CD4-positive, alpha-beta T cell treated with Interleukin-4 for 4 hours (primary cell): ENCODE measurements at regions not wholly inside any gene's neighbourhood (a gene's known extent, or its start where the extent isn't known, plus 50 kb on each side); places are given as distances from the start of the nearest gene placed in this dataset.
"Not testable (repeated sequence)": the region's sequence is repeated elsewhere in the genome, so short reads cannot be mapped to it uniquely, and the experiment has no call there.

Experiments
- DNase-seq: peaks from one replicate; pipeline ENCODE4 v3.0.0-alpha.2; 2020

DNA sequence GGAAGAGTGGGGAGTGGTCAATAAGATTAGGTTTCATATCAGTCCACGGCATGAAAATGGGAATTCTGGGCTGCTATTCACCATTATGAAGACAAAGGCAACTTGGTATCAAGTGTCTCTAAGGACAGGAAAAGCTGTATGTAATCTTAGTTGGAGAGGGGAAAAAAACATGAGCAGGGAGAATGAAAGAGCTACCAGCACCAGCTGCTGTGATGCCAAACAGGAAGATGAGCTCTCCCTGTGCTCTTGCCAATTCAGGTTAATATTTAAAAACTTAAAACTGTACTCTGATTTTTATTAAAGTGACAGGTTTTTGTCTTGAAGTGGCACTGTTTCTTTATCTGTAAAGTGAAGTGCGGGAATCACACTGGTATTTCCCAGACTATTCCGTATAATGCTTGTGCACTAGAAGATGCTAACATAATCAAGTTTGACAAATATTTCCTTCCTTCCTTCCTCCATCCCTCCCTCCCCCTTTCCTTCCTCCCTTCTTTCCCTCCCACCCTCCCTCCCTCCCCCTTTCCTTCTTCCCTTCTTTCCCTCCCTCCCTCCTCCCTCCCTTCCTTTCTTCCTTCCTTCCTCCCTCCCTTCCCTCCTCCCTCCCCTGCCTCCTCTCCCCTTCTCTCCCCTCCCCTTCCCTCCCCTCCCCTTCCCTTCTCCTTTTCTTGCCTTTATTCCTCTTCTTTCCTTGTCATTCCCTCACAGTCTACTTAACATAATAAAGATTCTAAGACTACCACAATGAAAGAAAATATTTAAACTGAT, 1383.0 kb upstream of the C9orf72 start:
- DNase-seq, result no peak

DNA sequence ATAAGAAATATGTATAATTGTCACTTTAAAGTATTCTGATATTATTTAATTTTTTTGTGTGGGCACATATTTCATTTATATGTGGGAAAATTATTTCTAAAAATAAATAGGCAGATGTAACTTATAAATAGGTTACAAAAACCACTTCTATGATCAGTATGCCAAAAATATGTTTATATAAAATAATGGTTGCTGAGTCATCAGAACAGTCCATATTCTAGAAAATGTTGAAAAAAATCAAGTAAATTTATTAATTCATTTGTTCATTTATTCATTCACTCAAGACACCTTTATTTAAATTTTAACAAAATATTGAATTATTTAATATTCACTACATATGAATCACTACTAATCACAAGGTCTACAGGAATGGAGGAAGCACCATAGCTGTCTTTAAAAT, 1387.3 kb upstream of the C9orf72 start:
- no peak for DNase-seq

DNA sequence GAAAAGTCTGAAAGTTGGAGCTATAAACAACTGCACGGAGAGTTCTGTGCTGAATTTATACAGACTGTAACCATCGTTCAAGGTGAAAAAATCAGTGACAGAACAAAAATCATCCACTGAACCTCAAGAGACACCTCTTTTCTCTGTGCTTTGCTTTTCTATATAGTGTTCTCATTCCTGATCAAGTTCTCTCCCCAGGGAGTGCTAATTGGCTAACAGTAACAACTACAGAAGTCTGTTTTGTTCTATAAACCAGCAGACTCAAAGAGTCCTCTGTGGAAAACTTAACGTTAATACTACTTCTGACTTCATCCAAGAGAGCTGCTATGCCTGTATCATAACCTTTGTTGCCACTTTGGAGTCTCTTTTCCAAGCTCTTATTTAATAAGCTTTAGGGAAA, 1388.3 kb upstream of the C9orf72 start:
- DNase-seq, result no peak

DNA sequence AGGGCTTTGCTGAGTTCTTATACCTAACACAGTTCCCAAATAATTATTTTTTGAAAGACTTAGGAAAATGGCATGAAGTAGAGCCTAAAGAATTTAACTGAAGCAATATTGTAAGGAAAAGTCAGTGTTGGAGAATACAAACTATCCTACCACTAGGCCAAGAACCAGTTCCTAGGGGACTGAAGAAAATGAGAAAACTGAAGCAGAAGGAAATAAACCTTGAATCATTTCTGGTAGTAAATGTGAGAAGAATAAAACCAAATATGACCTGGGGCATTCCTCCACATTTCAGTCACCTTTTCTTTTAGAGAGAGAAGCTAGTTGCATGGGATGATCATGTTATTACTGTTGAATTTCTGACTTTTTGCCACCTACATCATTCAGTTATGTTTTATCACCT, 1393.9 kb upstream of the C9orf72 start:
- DNase-seq, result no peak

DNA sequence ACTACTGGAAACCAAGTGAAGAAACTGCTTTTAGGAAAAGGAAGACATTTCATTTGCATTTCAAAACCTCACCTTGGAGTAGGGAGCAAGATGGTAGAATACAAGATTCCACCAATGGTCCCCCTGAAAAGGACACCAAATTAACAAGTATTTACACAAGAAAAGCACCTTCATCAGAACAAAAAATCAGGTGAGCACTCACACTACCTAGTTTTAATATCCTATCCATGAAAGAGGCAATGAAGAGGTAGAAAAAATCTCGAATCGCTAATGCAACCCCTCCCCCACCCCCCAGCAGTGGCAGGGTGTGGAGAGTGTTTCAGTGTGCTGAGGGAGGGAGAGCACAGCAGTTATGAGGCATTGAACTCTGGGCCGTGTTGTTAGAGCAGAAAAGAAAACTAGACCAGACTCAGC, 1397.0 kb upstream of the C9orf72 start:
- no peak for DNase-seq

DNA sequence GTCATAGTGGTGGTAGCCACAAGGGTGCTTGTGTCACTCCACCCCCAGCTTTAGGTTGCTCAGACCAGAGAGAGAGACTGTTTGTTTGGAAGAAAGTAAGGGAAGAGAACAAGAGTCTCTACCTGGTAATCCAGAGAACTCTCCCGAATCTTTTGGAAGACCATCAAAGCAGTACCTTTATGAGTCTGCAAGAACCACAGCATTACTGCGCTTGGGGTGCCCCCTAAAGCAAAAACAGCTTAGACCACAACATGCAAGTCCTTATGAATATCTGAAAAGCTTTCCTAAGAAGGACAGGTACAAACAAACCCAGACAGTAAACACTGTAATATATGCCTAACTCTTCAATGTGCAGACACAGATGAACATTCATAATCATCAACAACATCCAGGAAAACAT, 1398.6 kb upstream of the C9orf72 start:
- no peak for DNase-seq

DNA sequence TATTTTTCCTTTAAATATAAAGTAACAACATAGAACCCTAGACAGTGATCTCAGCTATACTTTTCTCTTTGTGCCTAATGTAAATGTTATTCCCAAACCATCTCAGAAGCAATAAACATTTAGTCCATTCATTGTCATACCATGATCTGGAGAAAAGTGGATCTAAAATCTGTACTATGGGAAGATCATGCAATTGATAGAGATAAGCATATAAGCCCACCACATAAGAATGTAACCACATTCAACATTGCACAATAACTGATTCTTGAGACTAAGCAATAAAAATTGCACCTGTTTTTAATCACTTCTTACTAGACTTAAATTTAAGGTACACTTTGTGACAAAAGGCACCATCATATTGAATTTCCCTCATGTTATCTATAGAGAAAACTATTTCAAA, 1403.0 kb upstream of the C9orf72 start:
- DNase-seq, result no peak

DNA sequence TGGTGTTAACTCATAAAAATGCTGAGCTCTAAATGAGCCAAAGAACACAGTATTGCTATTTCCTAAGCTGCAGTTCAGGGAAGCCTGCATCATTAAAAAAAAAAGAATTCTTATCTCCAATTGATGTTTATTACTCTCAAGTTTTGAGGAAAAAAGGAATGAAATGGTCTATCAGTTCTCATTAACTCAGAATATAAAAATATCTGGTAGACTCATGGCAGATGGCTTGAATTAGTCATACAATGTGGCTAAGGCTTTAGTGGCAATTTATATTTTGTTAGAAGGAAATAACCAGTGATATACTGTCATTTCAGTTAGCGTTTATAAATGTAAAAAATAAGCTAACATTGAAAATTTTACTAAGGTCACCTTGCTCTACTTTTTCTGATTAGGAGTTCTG, 1403.4 kb upstream of the C9orf72 start:
- no peak for DNase-seq

DNA sequence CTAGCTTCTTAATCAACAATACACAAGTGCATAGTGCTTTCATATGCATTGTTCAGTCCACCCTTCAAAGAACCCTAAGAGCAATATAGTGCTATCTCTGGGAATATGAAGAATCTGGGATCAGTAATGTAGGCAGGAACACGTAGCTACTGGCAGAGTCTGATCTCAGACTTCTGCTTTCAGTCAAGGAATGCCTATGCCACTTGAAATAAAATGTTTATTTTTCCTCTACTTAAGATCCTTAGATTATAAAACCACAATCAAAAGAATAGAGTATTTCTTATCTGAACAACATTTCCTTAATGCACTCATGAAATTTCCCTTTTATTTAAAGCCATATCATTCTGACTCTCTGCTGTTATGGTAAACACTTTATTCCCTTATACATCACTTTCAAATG, 1407.8 kb upstream of the C9orf72 start:
- no peak for DNase-seq

DNA sequence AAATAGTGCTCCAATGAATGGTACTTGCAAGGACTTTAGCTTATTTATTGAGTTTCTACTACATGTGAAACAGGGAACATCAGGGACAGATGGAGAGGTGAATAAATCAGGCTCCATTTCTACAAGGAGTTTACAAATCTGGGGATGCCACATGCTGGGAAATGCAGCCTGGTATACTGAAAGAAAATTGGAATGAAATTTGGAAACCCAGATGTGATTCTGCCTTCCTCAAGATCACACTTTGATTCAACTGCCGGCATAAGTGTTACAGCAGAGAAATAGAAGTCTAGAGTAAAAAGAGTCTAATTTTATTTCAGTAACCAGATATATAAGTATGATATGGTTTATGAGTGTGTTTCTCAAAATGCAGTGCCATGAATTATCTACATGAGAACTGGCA, 1408.4 kb upstream of the C9orf72 start:
- DNase-seq, result no peak

DNA sequence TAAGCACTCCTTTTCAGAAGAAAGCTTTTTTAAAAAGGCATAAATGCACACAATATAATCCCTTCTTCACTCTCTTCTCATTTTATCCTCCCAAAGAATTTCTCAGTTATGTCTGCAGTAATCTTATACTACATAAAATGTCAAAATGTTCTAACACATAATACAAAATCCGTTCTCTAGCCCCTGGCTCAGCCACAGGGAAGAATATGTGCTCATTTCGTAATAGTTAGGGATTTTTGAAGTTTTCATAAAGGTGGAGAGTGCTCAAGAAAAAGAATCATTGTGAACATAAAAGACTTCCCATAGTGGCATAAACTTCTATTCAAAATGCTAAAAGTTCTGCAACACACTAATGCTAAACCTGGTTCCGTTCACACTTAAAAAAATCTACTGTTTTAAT, 1410.7 kb upstream of the C9orf72 start:
- no peak for DNase-seq

DNA sequence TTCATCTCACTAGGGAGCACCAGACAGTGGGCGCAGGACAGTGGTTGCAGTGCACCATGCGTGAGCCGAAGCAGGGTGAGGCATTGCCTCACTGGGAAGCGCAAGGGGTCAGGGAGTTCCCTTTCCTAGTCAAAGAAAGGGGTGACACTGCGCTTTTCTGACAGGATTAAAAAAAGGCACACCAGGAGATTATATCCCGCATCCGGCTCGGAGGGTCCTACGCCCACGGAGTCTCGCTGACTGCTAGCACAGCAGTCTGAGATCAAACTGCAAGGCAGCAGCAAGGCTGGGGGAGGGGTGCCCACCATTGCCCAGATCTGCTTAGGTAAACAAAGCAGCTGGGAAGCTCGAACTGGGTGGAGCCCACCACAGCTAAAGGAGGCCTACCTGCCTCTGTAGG, 1416.7 kb upstream of the C9orf72 start:
- not testable (repeated sequence) for DNase-seq

DNA sequence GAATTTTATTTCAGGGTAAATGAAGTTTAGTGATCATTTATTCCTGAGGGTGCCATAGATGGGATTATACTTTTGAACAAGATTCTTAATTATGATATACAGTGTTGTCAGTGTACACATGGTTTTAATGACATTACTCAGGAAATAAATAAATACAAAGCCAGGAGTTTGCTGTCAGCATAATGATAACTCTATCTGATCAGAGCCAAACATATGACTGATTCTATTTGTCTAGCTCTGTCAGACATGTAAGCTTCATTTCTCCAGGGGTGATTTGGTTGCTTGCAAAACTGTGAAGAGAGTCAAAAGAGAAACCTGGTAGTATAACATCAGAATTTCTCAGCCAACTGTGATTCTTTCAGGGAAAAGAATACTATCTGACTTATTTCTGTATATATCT, 1425.8 kb upstream of the C9orf72 start:
- DNase-seq, result no peak

DNA sequence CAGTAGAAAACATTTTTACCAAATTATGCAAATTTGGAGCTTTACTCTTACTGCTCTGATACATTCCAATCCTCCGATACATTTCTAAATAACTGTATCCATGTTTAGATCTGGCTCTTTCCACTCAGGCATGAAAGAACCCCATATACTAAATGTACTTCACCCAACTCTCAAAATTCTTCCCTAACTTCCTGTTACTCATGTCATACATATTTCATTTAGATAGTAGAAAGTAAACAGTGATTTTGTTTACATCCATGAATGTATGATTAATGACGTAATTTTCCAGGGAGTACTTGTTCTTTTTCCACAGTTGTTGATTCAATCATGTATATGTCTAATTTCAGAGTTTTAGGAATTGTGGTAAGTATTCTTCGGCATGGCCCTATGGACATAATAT, 1426.5 kb upstream of the C9orf72 start:
- DNase-seq, result no peak

DNA sequence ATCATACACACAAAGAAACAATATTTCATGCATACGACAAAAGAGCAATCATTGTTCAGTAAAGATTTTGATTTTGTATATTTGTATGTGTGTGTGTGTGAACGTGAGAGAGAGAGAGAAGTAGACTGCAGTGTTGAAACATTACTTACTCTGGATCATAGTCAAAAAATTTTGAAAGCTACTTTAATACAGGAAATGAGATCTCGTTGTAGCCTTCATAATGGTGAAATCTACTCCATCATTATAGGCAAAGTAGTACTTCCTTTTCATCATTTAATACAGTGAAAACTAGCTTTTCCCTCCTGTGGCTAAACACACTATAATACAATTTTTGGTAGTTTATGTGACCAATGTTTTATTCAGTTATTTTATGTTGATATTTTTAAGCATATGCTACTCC, 1427.7 kb upstream of the C9orf72 start:
- DNase-seq, result no peak

DNA sequence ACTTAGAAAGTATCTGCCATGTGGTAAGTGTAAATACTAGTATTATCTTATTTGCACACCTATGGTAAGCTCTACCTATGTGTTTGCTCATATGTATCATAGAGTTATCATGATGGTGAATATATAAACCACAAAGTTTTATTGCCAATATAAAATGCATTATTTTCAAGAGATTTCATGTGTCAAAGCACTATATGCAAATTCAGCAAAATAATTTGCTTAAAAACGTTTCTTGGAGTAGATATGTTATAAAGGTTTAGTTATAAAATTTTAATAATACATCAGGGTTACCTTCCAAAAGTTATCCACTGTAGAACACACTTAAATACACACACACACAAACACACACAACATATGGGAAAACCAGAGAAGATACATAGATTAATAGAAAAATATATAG, 1431.7 kb upstream of the C9orf72 start:
- DNase-seq, result no peak

DNA sequence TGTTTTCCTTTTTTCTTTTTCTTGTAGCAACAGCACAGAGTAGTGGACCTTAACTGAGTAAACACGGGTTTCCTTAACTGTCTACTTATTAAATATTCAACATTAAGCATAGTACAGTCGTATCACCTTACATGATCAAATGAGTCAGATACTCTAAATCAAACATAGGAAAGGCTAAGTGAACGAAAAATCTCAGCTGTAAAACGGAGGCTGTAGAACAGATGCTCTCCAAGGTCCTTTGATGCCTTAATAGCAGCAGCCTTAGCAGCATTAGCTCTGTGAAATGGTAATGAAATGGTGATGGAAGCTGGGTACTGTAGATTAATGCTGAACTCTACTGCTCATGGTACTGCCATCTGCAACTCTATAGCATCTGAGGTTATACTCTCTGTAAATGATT, 1433.3 kb upstream of the C9orf72 start:
- no peak for DNase-seq

DNA sequence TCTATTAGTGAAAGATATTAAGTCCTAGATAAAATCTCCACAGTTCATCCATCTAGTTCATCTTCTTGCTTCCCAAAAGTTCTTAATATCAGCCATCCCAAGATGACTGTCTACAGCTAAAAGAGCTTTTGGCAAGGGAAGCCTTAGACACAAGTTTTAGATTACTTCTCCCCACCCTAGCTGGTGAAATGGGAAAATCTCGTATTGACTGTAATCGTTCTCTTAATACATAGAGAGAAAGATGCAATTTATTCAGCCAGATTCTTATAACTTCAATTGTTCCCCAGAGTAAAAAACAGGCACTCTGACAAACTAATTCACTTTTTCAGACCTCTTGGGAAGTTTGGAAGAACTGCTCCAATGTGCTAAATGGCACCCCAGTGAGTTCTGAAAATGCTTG, 1439.6 kb upstream of the C9orf72 start:
- DNase-seq, result no peak

DNA sequence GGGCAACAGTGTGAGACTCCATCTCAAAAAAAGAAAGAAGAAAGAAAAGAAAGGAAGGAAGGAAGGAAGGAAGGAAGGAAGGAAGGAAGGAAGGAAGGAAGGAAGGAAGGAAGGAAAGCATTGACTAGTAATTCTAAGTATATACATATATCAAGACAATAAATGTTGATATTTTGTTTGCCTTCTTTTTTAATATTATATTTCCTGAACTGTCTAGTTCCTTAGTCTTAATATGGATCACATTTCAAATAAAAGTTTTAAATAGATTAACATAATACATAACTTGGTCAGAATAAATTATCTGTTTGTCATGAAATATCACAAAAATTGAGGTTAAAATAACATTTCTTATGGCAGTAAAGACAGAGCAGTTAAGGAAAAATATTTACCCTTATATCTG, 1448.4 kb upstream of the C9orf72 start:
- DNase-seq, result no peak

DNA sequence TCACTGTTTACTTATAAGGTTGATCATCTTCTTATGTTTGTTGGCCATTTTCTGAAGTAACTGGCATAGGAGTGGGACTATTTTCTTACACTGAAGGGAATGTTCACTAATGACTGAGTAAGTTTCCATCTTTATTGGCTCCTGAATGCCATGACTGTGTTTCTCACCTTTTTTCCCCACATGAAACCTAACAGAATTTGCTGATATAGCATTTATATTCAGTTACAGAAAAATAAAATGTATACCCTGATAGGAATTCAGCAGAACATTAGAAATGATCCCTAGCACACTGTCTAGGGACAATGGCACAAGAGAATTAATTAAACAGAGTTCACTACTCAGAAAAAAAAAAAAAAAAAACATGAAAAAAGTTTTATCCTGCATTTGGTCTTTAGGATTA, 1465.1 kb upstream of the C9orf72 start:
- DNase-seq, result no peak

DNA sequence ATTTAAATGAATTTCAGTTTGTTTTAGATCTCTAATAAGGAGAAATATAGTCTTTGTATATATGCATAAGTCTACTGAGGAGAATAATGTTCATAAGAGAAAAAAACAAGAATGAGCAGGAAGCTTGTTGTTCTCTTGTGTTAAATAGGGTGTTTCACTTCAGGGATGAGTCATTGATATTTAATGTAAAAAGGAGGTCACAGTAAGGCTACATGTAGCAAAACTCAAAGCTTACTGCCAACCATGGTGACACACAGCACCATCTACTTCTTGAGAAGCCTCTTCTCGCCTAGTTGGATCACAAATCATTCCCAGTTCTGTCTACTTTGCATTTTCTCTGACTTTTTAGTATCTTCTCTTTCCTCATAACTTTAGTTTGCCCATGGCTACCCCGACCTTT, 1466.0 kb upstream of the C9orf72 start:
- DNase-seq, result no peak

DNA sequence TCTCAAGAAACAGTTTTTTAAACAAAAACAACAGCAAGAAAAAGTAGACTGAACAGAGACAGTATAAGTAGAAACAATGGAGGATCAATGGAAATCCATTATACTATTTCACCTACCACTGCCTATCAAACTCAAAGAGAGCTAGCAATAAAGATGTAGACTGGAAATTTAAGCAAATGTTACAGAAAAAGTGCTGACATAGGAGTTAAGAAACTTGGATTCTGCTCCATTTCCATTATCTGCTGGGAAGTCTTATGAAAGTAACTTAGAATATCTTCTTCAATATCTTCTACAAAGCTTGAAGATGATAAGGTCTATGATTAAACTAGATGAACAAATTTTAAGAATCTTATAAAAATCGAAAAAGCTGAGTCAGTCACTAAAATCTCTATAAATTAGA, 1469.8 kb upstream of the C9orf72 start:
- DNase-seq, result no peak

DNA sequence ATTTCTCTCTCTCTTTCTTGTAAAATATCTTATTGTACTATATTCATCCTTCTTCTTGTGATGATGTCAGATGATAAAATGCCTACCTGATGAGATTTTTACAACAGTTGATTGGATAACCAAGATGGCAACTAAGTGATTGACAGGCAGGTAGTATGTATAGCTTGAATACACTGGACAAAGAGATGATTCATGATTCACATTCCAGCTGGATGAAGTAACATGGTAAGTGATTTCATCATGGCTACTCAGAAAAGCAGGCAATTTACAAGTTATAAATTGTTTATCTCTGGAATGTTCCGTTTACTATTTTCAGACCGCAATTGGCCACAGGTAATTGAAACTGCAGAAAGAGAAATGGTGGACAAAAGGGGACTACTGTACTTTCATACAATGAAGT, 1471.7 kb upstream of the C9orf72 start:
- DNase-seq, result no peak

DNA sequence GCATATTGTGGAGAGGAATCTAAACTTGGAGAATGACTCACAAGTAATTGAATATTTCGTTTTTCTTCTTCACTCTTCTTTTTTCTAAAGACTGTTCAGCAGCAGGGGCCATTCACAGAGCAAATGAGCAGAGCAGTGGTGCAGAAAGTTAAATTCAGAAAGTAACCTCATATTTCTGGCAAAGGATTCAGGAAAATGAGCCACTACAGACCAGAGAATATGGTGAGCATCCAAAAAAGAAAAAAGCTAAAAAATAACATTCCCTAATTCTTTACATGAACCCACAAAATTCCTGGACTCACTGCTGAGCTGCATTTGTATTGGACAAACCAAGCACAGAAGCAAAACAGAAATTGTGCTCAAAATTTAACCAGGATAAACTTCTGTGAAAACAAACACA, 1486.8 kb upstream of the C9orf72 start:
- no peak for DNase-seq

DNA sequence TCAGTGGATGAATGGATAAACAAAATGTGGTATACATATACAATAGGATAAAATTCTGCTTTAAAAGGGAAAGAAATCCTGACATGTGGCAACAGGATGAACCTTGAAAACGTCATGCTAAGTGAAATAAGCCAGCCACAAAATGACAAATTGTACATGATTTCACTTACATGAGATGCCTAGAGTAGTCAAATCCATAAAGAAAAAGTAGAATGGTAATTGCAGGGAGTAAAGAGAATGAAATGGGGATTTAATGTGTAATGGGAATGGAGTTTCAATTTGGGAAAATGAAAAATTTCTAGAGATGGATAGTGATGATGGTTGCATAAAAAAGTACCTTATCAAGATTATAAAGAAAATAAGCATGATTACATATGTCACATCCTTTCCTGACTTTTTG, 1489.2 kb upstream of the C9orf72 start:
- DNase-seq, result no peak

DNA sequence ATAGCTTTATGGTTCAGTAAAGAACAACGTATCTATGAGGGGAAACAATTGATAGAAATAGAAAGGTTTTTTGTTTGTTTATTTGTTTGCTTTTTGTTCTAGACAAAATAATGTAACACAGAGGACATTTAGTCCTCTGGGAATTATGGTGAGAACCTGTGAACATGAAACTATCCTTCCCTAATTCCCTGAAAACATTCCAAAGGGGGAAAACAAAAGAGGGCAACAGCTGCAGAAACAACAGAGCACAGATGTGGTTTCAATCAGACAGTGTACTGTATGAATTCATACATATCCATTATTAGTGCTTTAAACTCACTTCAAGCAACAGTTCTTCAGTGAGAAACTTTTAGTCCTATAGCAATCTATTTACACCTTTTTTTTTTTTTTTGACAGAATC, 1489.8 kb upstream of the C9orf72 start:
- DNase-seq, result no peak
